ENCODE measurements at regions not wholly inside any gene's neighbourhood (a gene's known extent, or its start where the extent isn't known, plus 50 kb on each side); places are given as distances from the start of the nearest gene placed in this dataset.
"Not testable (repeated sequence)": the region's sequence is repeated elsewhere in the genome, so short reads cannot be mapped to it uniquely, and the experiment has no call there.

GRCh38 chr16:26605626-26606271 is 461.0 kb upstream of the C16orf82 start:
- TF ChIP-seq CTCF (IDR thresholded peaks at IDR 0.05; ENCODE audit: insufficient read depth, missing control alignments), result no peak
- DNase-seq (ENCODE audit: insufficient read length, low spot score) (no peak), FAIRE-seq (no peak)

GRCh38 chr16:26606381-26607150 is 460.2 kb upstream of the C16orf82 start:
- DNase-seq (ENCODE audit: insufficient read length, low spot score) (no peak), FAIRE-seq (no peak)
- TF ChIP-seq CTCF (IDR thresholded peaks at IDR 0.05; ENCODE audit: insufficient read depth, missing control alignments), result no peak

- no peak for FAIRE-seq
- no peak for DNase-seq (ENCODE audit: insufficient read length, low spot score)
- TF ChIP-seq CTCF (IDR thresholded peaks at IDR 0.05; ENCODE audit: insufficient read depth, missing control alignments), result no peak
Observed at GRCh38 chr16:26614237-26614841, 452.4 kb upstream of the C16orf82 start.

GRCh38 chr16:26623442-26623841 is 443.3 kb upstream of the C16orf82 start:
- DNase-seq (ENCODE audit: insufficient read length, low spot score) (no peak), FAIRE-seq (no peak)
- TF ChIP-seq CTCF (IDR thresholded peaks at IDR 0.05; ENCODE audit: insufficient read depth, missing control alignments), result no peak

GRCh38 chr16:26627958-26628357 is 438.8 kb upstream of the C16orf82 start:
- FAIRE-seq, result no peak
- no peak for TF ChIP-seq CTCF (IDR thresholded peaks at IDR 0.05; ENCODE audit: insufficient read depth, missing control alignments)

GRCh38 chr16:26631365-26631764 is 435.4 kb upstream of the C16orf82 start:
- DNase-seq (ENCODE audit: insufficient read length, low spot score); FAIRE-seq: not testable (repeated sequence)

More at GRCh38 chr16:26627958-26628357, 438.8 kb upstream of the C16orf82 start:
- DNase-seq (ENCODE audit: insufficient read length, low spot score), result no peak

- no peak for TF ChIP-seq CTCF (IDR thresholded peaks at IDR 0.05; ENCODE audit: insufficient read depth, missing control alignments)
- DNase-seq (ENCODE audit: insufficient read length, low spot score) (no peak), FAIRE-seq (no peak)
Observed at GRCh38 chr16:26642047-26642664, 424.6 kb upstream of the C16orf82 start.

Data from D721Med (cell line).